ENCODE measurements at regions not wholly inside any gene's neighbourhood (a gene's known extent, or its start where the extent isn't known, plus 50 kb on each side); places are given as distances from the start of the nearest gene placed in this dataset.

DNA sequence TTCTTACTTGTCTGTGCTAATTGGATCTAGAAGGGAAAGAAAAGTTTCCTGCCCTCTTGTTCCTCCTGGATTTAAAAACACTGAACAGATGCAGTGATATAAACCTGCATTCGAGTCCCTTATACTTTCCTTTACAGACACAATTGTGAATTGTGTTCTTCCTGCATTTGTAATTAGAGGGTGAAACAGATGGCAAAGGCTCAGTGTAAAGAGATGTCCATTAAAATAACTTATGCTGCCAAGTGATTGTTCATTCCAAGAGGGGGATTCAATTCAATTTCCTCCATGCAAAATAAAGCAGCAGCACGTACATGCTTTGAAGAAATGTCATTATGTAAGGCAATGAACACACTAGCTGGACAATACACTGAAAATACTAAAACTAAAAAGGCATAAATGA, 248.3 kb upstream of the LRIG3 start:
- TF ChIP-seq, protein P1, sequence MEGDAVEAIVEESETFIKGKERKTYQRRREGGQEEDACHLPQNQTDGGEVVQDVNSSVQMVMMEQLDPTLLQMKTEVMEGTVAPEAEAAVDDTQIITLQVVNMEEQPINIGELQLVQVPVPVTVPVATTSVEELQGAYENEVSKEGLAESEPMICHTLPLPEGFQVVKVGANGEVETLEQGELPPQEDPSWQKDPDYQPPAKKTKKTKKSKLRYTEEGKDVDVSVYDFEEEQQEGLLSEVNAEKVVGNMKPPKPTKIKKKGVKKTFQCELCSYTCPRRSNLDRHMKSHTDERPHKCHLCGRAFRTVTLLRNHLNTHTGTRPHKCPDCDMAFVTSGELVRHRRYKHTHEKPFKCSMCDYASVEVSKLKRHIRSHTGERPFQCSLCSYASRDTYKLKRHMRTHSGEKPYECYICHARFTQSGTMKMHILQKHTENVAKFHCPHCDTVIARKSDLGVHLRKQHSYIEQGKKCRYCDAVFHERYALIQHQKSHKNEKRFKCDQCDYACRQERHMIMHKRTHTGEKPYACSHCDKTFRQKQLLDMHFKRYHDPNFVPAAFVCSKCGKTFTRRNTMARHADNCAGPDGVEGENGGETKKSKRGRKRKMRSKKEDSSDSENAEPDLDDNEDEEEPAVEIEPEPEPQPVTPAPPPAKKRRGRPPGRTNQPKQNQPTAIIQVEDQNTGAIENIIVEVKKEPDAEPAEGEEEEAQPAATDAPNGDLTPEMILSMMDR (IDR thresholded peaks at IDR 0.05), result no peak

DNA sequence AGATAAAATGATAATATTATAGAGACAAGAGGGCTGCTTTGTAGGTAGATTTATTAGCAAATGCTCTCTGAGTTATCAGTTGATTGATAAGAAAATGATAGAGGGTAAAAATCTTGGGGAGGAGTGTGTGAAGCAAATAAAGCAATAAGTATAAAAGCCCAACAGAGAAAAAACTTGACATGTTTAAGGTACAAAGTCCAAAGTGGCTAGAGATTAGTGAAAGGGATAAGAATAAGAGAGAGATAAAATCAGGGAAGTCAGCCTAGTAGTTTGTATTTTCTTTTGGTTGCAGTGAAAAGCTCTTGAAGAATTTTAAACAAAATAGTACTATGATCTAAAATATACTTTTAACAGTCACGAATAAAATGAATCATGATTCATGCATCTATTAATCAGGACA, 246.2 kb upstream of the LRIG3 start:
- TF ChIP-seq, protein P1 (IDR thresholded peaks at IDR 0.05), result no peak

DNA sequence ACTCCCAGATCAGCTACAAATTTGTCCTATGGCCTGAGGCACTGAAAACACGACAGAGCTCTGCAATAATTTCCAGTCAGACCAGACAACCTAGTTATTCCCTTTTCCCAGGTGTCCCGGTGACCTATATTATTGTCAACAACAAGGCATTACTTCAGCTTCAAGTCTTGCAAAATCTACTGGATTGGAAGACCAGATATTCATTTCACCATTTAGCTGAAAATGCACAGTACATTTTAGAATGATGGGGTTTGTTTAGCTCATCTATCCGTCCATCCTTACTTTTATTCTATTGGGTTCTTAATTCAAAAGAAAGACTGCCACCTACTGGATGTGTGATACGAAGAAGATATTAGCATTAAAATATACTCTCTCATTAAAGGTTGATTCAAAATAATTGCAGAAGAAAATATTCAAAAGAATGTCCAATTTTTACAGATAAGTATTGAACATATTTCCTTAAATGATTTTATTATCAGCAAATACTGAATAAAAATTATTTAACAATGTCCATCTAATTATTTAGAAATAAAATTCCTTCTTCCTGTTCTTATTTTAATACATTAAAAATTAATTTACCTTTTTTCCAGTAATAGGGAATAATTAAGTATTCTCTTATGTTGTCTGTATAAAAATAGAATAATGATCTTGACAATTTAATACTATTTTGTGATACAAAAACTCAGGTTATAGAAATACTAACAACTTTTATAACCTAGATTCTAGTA, 244.9 kb upstream of the LRIG3 start:
- TF ChIP-seq, protein P1 (IDR thresholded peaks at IDR 0.05), result peak; percentile 70

DNA sequence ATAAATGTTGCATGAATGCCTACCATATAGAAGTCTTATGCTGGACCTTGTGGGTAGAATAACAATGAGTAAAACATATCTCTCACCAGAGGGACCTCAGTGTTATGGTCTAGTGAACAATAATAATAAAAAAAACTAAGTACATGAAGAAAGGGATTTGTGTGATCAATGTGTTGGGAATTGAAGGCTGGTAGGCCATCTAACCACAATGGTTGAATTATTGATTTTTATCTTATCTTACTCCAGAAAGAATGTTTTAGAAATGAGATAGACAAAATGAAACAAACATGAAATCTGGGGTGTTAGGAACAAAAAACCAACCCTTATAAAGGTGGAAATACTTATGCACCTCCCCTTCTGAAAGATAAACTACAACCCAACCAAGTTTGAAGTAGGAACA, 243.9 kb upstream of the LRIG3 start:
- TF ChIP-seq, protein P1 (IDR thresholded peaks at IDR 0.05), result no peak

DNA sequence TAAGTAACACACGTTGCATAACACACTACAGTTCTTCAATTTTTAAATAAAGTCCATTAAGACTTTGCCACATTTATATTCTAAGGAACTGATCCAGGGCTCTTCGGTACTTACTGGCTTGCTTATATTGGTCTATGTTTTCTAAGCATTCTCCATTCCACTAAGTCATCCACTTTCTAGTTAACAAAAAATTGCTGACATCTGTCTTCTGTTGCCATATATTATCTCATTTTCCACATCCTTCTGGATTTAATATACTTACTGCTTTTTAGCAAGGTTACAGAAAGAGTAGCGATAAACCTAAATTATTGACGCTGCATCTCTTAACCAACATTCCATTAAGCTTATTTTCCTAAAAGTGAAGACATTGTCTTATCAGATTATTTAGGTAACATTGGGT, 238.4 kb upstream of the LRIG3 start:
- TF ChIP-seq, protein P1 (IDR thresholded peaks at IDR 0.05), result no peak

DNA sequence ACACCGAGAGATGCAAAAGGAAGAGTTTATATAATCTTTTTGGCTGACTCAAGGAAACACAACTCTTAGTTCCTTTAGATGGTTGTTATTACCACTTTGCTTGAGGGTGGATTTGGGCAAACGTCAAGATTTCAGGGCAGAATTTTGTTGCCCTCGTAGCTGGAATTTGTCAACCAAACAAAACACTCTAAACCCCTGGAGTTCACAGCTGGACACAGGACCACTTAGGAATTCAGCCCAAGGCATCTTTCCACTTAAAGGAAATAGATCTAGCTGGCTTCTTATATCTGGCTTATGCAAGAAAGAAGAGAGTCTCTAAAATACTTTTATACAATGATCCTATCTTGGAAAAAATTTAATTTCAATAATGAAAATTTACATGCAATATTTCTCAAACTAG, 237.8 kb upstream of the LRIG3 start:
- TF ChIP-seq, protein P1 (IDR thresholded peaks at IDR 0.05), result no peak

DNA sequence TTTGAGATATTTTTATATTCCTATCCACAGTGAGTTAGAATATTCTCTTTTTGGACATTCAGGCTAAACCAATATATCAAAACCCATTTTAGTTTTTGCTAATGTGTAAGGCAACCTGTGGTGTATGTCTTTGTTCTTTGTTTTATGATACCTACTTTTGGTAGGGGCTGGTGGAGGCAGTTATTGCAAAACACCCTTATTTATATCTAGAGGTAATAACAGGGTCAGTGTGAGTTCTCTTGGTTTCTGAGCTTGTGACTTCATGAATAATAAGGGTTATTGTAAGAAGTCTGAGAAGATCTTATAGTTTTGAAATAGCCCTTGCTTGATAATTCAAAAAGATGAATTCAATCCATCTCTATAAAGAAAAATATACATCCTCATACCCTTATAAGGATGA, 235.1 kb upstream of the LRIG3 start:
- TF ChIP-seq, protein P1 (IDR thresholded peaks at IDR 0.05), result no peak

DNA sequence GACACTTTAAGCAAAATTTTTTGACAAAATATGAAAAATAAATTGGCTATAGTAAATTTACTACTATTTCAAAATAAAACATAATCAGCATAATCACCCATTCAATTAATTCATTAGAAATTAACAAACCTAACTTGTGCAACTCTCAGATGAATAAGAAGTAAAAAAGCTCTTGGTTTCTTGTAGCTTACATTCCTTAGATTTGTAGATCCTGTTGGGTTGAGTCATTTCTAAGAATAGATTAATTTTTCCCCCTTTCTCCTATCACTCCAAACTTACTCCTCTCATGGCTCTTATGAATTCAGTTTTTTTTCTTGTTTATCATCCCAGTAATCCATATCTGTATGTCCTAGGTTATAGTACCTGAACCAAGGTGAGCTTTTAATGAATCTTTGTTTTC, 230.9 kb upstream of the LRIG3 start:
- TF ChIP-seq, protein P1 (IDR thresholded peaks at IDR 0.05), result no peak
